OCI-LY1 (cell line): ENCODE measurements at regions not wholly inside any gene's neighbourhood (a gene's known extent, or its start where the extent isn't known, plus 50 kb on each side); places are given as distances from the start of the nearest gene placed in this dataset.
"Not testable (repeated sequence)": the region's sequence is repeated elsewhere in the genome, so short reads cannot be mapped to it uniquely, and the experiment has no call there.

ENCODE experiments used
- H2AFZ ChIP-seq: fragments of 200-600 bp; sonication (generic), shearing (Covaris generic); 2 replicates; pipeline ENCODE4 v1.6.0; 2014; ENCODE audit warnings: antibody characterized with exemption, mild to moderate bottlenecking, low read length
- H3F3A ChIP-seq: fragments of 200-600 bp; sonication (generic), shearing (Covaris generic); 2 replicates; pipeline ENCODE4 v1.6.0; 2014; ENCODE audit warnings: mild to moderate bottlenecking, antibody characterized with exemption, low read length, moderate library complexity; ENCODE audit not compliant: insufficient read depth
- H3K27ac ChIP-seq: fragments of 200-600 bp; sonication (generic); 2 replicates; pipeline ENCODE4 v1.5.1; 2014; ENCODE audit warnings: low read length, mixed run types, mild to moderate bottlenecking, low read depth; ENCODE audit not compliant: poor library complexity, severe bottlenecking
- H3K27me3 ChIP-seq: fragments of 200-600 bp; sonication (generic); 2 replicates; pipeline ENCODE4 v1.6.0; 2014; ENCODE audit warnings: antibody characterized with exemption, mild to moderate bottlenecking, low read length, moderate library complexity; ENCODE audit not compliant: insufficient read depth
- H3K36me3 ChIP-seq: fragments of 200-600 bp; sonication (generic); 2 replicates; pipeline ENCODE4 v1.6.1; 2014; ENCODE audit warnings: mild to moderate bottlenecking, antibody characterized with exemption, low read length, moderate library complexity, mixed read lengths; ENCODE audit not compliant: insufficient read depth
- H3K4me1 ChIP-seq: fragments of 200-600 bp; sonication (generic); 2 replicates; pipeline ENCODE4 v1.5.1; 2014; ENCODE audit warnings: mild to moderate bottlenecking, low read length, moderate library complexity; ENCODE audit not compliant: insufficient read depth, severe bottlenecking
- H3K4me2 ChIP-seq: fragments of 200-600 bp; sonication (generic), shearing (Covaris generic); 2 replicates; pipeline ENCODE4 v1.6.1; 2014; ENCODE audit warnings: low read length
- H3K4me3 ChIP-seq: fragments of 200-600 bp; sonication (generic); 2 replicates; pipeline ENCODE4 v1.5.1; 2014; ENCODE audit warnings: low read length, low read depth, mild to moderate bottlenecking, mixed read lengths; ENCODE audit not compliant: poor library complexity, severe bottlenecking
- H3K79me2 ChIP-seq: fragments of 200-600 bp; shearing (Covaris generic); 2 replicates; pipeline ENCODE4 v1.6.1; 2016; ENCODE audit warnings: mixed run types, low read length, mixed read lengths; ENCODE audit not compliant: insufficient read depth
- H3K9ac ChIP-seq: fragments of 200-600 bp; sonication (generic), shearing (Covaris generic); 2 replicates; pipeline ENCODE4 v1.6.1; 2014; ENCODE audit warnings: mild to moderate bottlenecking, low read length, mixed read lengths
- H3K9me2 ChIP-seq: fragments of 200-600 bp; sonication (generic), shearing (Covaris generic); 2 replicates; pipeline ENCODE4 v1.6.1; 2014; ENCODE audit warnings: low read depth, mild to moderate bottlenecking, low read length, mixed read lengths
- H3K9me3 ChIP-seq: fragments of 200-600 bp; shearing (Covaris generic); 2 replicates; pipeline ENCODE4 v1.6.1; 2014; ENCODE audit warnings: low read length, mixed read lengths
- H4K20me1 ChIP-seq: fragments of 200-600 bp; sonication (generic), shearing (Covaris generic); 2 replicates; pipeline ENCODE4 v1.6.0; 2016; ENCODE audit warnings: mild to moderate bottlenecking, low read length; ENCODE audit not compliant: insufficient read depth

DNA sequence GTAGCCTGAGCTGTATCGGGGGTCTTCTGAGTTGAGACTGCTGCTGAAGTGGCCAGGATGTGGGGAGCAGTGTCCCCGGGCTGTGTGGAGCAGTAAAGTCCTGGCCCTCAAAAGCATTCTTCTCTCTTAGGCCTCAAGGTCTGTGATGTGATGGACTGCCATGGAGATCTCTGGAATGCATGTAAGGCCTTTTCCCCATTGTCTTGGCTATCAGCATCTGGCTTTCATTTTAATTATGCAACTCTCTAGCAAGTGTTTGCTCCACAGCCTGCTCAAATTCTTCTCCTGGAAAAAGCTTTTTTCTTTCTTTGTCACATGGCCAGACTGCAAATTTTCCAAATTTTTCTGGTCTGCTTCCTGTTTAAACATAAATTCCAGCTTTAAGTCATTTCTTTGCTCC, 229.3 kb downstream of the POTEH start:
- H3K79me2 ChIP-seq, H3K36me3 ChIP-seq, H3K4me1 ChIP-seq, H3K27me3 ChIP-seq, H3K4me2 ChIP-seq, H3K4me3 ChIP-seq, H3K9me3 ChIP-seq, H2AFZ ChIP-seq, H3F3A ChIP-seq, H4K20me1 ChIP-seq, H3K9ac ChIP-seq, H3K9me2 ChIP-seq, H3K27ac ChIP-seq: not testable (repeated sequence)

DNA sequence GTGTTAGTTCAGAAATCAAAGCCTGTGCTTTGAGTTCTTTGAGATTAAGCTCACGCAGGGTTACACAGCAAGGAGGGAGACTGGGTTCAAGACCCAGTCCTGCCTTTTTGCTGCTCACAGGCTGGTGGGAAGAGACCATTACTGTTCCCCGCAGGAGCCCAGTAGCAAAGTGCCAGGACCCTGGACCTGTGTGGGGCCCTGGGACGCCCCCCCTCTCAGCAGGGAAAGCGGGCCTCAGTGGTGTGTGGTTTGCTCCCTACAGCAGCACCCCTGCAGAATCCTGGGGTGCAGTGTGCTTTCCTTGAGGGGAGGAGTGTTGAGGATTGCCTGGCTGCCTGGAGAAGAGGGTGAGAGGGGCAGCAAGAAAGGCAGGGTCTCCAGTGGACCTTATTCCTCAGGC, 231.1 kb downstream of the POTEH start:
- not testable (repeated sequence) for H3K4me2 ChIP-seq, H3K4me3 ChIP-seq, H3K36me3 ChIP-seq, H4K20me1 ChIP-seq, H3K27ac ChIP-seq, H3K9me2 ChIP-seq, H3K79me2 ChIP-seq, H3K27me3 ChIP-seq, H3F3A ChIP-seq, H3K9me3 ChIP-seq, H2AFZ ChIP-seq, H3K9ac ChIP-seq, H3K4me1 ChIP-seq

DNA sequence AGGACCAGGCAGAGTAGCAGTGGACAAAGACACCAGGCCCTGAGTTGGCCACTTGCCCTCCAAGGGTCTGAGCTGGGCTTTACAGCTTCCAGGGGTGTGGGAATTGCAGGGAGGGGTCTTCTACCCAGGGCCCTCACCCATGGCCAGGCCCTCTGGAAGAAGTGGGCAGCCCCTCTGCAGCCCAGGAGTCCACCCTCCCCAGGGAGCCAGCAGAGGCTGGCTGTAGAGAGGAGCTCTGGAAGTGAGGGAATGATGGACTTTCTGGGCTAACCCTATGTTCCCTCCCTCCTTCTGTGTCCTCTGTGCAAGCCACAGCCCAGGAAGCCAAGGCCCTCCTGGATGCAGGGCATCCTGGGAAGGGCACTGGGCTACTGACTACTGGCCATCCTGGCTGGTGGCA, 232.3 kb downstream of the POTEH start:
- not testable (repeated sequence) for H3K36me3 ChIP-seq, H3K4me1 ChIP-seq, H3K27ac ChIP-seq, H3K9me2 ChIP-seq, H3K9me3 ChIP-seq, H3K79me2 ChIP-seq, H3F3A ChIP-seq, H3K4me3 ChIP-seq, H3K27me3 ChIP-seq, H3K4me2 ChIP-seq, H3K9ac ChIP-seq, H2AFZ ChIP-seq, H4K20me1 ChIP-seq

GRCh38 chr22:15922666-15923065, 232.8 kb downstream of the POTEH start:
- H4K20me1 ChIP-seq, H3K79me2 ChIP-seq, H3K36me3 ChIP-seq, H3K4me1 ChIP-seq, H3K9me3 ChIP-seq, H3K4me2 ChIP-seq, H3F3A ChIP-seq, H3K4me3 ChIP-seq, H3K27me3 ChIP-seq, H3K27ac ChIP-seq, H2AFZ ChIP-seq, H3K9me2 ChIP-seq, H3K9ac ChIP-seq: not testable (repeated sequence)

- not testable (repeated sequence) for H3K4me1 ChIP-seq, H3K9me3 ChIP-seq, H3K4me2 ChIP-seq, H3K79me2 ChIP-seq, H3K9ac ChIP-seq, H3K9me2 ChIP-seq, H3K27me3 ChIP-seq, H3K4me3 ChIP-seq, H3K36me3 ChIP-seq, H3F3A ChIP-seq, H3K27ac ChIP-seq, H2AFZ ChIP-seq, H4K20me1 ChIP-seq
Observed at GRCh38 chr22:15924820-15925219, 235.0 kb downstream of the POTEH start.

DNA sequence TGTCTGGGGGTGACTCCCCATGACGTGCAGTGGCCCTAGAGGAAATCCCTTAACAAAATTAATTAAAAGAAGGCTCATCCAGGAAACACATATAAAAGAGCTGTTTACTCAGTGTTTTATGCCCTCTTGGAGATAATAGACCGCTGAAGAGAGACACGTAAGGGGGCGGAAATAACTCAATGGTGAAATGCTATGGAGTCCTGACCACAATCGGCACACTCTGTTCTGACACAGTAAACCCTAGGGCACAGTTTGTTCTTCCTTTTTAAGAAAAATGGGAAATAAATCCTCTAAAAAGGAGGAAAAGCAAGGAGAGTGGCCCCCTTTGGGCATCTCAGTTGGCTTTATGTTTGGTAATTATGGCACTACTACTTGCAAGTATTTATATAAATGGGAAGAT, 237.3 kb downstream of the POTEH start:
- H2AFZ ChIP-seq, H3K27ac ChIP-seq, H3F3A ChIP-seq, H4K20me1 ChIP-seq, H3K9me3 ChIP-seq, H3K79me2 ChIP-seq, H3K4me3 ChIP-seq, H3K9ac ChIP-seq, H3K27me3 ChIP-seq, H3K4me1 ChIP-seq, H3K36me3 ChIP-seq, H3K9me2 ChIP-seq, H3K4me2 ChIP-seq: not testable (repeated sequence)
